Stimulated activated CD4-positive, alpha-beta T cell treated with anti-CD3 and anti-CD28 coated beads, Interleukin-4, amount 100 ng/mL, for 48 hours (primary cell): ENCODE measurements at regions not wholly inside any gene's neighbourhood (a gene's known extent, or its start where the extent isn't known, plus 50 kb on each side); places are given as distances from the start of the nearest gene placed in this dataset.

Experiments used
- DNase-seq, 2 donors: peaks; one replicate each; pipeline ENCODE4 v3.0.0-alpha.2; 2020; ENCODE audit warnings: low read depth in 2 of 2

DNA sequence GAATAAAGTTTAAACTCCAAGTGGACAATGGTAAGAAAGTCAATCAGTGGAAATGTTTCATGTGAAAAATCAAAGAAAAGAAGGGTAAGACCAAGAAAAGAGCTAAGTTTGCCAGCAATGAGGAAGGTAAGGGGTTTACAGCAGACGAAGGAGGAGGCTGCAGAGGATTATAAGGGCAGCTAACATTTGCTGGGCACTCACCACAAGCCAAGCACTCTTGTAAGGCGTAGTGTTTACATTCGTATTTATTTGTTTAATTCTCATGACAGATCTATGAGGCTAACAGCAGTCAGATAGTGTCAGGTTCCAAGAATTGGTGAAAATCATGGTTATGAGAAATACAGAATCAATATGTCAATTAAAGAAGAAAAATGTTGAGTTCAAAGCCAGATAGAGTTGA is 75.2 kb upstream of the NGF start:
- no peak for DNase-seq

DNA sequence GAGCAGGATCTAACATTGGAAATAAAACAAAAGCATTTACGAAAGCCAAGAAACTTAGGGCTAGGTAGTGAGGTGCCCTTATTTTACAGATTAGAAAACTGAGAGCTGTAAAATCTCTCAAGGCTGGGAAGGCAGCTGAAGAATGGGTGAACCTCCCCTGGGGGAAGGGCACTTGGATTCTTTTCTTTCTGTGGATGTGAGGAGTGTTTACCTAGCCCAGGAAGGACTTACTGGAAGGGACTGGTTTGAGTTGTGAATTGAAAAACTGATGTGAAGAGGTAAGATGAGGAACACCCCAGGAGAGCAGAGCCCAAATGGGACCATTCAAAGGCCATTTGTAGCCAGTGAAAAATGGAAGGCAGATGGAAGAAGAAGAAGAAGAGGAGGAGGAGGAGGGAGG is 74.7 kb upstream of the NGF start:
- DNase-seq = no peak

DNA sequence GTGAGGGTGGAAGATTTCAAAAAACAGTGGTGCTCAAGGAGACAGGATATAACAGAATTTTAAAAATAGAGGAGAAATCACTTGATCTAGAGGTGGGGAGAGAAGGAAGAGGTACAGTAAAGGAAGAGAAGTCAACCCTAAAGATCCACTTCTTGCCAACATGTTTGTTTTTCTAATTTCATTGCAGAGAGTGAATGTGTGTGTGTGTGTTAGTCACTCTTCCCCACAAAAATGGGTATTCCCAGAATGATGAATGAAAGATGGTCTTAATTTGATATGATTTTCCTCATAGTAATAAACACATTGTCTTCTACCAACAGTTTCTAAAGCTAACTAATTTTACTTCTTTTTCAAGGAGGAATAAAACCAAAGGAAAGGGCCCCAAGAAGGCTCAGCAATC is 74.2 kb upstream of the NGF start:
- no peak for DNase-seq

DNA sequence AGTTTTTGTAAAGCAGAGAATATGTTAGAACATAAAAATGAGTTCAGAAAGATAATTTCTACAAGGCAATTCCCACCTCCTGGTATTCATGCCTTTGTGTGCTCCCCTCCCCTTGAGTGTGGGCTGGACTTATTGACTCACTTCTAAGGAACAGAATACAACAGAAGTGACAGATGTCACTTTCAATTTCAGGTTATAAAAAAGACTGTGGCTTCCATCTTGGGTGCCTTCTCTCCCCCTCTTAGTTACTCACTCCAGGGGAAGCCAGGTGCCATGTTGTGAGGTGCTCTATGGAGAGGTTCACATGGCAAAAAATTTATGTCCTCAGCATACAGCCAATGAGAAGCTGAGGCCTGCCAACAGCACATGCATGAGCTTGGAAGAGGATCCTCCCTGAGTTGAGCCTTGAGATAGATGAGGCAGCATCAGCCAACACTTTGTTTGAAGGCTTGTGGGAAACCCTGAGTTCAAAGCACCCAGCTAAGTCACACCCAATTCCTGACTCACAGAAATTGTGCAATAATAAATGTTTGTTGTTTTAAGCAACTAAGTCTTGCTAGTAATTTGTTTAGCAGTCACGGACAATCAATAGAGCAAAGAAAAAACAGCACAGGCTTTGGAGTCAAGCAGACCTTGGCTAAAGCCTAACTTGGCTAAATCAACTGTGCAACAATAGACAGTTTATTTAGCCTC is 73.5 kb upstream of the NGF start:
- no peak for DNase-seq

DNA sequence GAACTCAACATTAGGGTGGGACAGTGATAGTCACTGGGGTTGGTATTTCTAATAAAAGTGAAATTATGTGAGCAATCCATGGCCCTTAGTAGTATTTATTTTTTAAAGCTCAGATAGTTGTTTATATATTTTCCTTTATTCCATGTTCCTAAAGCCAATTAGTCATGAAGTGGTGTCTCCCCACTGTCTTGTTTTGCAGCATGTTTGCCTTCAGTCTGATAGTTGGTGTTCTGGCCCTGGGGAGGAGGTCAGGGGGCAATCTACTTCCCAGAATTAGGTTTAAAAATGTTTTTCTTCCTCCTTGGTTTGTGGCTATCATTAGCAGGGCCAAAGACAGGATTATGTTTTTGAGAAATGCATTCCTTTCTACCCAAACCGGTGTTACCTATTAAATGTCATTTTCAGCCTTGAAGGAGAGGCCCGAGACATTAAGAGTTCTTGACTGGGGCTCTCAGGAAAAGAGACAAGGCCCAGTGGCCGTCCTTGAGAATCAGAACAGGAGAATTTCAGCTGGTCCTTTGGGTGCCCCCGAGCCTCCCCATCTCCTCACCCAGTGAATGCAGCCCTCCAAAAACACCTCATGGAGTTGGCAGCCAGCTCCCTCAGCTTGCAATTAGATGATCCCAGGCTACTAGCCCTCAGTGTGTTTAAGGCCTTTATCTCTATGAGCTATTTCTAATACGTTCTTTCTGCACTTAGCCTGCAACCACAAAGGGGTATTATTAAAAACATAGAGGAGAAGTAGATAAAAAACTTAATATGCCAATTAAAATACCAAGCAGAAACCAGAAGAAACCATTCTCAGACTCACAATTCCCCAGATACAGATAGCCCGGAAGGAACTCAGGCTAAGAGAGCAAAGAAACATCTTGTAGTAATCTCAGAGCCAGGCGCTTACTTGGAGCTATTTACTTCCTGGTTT is 71.3 kb upstream of the NGF start:
- DNase-seq = no peak

DNA sequence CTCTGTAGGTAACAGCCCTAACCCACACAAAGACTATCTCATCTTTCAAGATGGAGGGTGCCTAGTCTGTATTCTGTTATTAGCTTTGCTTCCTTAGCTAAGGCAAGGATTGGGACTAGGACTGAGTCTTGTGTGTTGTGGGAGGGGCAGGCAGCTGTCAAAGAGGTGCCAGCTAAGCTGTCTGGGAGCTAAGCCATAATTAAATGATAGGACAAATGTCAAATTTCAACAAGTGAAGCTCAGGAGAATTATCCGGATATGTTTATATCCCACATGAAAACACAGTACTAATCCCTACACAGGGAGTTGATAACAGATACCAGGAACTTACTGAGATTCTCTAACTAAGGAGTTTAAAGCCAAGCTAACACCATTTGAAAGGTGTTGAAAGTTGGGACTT is 70.5 kb upstream of the NGF start:
- DNase-seq = no peak

DNA sequence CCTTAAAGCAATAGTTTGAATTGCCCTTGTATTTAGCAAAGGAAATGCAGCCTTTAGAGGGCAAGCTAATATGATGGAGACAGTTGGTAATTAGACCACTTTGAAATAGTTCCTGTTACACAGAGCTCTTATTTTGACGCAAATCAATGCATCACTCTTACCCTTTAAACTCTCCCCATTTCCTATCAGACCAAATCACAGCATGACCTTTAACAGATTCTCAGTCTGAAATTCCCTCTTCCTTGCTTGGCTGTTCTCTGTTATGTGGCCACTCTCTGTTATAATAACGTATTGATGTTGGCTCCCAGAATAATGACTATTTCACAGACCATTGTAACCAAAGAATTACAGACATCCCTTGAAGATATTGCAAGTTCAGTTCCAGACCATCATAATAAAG is 66.9 kb upstream of the NGF start:
- no peak for DNase-seq

DNA sequence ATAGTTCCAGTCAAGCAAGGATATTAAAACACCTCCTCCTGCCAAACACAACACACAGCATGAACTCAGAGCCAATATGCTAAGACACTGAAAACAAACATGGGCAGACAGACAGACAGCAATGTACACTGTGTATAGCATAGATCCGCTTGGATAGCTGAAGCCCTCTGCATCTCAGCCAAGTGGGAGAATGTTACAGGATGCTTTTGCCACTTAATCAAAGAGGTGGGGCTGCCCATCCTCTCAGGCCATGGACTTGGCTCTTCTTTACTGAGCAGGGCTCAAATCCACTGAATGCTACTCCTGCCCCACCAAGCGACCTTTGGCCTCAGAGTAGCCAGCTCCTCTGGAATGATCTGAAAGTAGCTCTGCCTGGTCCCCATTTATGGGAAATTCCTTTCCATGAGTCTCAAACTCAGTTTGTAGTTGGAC is 64.7 kb upstream of the NGF start:
- DNase-seq = no peak

DNA sequence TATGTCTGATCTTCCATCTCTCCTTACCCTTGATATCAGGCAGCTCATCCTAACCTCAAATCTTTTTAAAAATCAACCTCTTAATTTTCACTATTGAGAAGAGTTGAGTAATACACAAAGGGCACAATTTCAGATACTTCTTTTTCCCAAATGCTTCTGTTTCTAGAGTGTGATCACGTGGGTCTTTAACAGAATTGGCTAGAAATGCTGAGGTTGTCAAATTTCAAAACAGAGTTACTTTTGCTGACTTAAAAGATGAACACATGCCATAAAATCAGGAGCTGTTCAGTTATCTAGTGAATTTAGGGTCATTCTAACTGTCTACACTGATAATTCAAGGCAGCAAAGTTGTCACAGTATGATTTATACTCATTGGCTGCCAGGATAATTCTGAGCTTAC is 63.6 kb upstream of the NGF start:
- no peak for DNase-seq

DNA sequence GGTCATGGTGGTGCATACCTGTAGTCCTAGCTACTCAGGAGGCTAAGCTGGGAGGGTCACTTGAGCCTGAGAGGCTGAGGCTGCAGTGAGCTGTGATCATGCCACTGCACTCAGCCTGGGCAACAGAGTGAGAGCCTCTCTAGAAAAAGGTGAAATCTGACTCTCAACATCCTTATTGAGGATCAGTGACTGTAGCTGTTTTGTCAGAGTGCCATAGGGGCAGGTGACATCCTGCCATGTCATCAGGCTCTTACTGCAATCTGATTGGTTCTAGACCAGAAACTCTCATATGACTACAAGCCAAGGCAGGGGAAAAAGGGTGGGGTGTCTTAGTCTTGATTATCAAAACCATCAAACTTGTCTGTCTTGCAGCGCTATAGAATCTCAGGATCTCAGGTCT is 62.8 kb upstream of the NGF start:
- no peak for DNase-seq

DNA sequence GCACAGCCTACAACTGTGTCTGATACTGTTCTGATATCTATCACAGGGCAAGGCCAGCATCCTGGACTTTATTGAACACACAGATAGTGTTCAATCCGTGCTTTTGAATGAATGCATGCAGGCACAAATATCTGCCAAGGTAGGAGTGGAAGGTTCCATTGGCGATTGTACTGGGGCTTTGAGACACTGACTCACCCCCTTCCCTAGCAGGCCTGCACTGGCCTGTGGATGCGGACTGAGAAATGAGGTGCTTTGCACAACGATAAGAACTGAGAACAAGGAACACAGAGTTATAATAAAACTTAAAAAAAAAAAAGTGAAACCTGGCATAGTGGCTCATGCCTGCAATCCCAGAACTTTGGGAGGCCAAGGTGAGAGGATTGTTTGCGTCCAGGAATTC is 62.4 kb upstream of the NGF start:
- DNase-seq = no peak

DNA sequence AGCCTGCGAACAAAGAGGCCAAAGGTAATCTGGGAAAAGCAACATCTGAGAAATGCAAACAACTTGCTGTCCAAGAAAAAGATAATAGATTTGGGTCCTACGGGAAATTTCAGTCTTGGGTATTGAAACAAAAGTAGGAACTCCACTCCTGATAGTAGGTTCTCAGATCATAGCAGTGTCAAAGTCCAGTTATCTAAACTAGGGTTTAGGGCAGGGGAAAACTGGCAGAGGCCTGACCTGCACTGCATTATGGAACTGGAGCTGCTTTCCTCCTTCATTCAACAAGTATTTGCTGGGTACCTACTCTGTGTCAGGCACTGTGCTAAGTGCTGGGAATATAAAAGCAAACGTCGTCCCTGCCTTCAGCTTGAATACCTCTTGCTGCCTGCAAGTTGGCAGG is 60.7 kb upstream of the NGF start:
- no peak for DNase-seq
